CD4-positive, alpha-beta T cell treated with Interleukin-17A for 1 hour (primary cell): ENCODE measurements at regions not wholly inside any gene's neighbourhood (a gene's known extent, or its start where the extent isn't known, plus 50 kb on each side); places are given as distances from the start of the nearest gene placed in this dataset.

Experiments used
- DNase-seq: peaks from one replicate; pipeline ENCODE4 v3.0.0-alpha.2; 2020

DNA sequence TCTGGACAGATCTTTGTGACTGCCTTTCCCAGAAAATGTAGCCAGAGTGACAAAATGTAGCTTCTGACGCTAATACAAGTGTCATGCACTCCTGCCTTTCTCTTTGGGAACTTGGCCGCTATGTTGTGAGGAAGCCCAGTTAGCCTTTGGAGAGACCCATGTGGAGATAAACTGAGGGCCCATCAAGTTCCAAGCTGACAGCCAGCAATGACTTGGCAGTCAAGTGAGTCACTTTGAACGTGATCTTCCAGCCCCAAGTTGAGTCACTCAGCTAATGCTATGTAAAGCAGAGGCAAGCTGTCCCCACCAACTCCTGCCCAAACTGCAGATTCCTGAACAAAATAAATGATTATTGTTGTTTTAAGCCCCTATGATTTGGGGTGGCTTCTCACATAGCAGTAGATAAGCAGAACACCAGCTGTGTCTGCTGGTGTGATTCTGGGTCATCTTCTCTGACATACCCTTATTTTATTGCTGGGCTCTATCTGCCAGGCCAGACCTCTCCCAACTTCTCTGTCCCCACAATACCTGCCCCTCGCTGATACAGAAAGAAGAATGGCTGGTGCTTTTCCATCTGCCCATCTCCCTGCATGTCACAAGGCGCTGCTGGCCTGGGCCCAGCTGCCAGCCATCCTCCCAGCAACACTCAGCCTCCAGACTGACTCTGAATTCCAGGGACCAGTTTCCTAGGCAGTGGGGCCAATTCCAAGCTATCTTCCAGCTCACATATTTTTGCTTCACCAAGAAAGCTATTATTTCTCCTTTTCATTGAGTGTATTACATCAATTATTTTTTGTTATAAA, 274.8 kb downstream of the LRFN2 start:
- DNase-seq: no peak

DNA sequence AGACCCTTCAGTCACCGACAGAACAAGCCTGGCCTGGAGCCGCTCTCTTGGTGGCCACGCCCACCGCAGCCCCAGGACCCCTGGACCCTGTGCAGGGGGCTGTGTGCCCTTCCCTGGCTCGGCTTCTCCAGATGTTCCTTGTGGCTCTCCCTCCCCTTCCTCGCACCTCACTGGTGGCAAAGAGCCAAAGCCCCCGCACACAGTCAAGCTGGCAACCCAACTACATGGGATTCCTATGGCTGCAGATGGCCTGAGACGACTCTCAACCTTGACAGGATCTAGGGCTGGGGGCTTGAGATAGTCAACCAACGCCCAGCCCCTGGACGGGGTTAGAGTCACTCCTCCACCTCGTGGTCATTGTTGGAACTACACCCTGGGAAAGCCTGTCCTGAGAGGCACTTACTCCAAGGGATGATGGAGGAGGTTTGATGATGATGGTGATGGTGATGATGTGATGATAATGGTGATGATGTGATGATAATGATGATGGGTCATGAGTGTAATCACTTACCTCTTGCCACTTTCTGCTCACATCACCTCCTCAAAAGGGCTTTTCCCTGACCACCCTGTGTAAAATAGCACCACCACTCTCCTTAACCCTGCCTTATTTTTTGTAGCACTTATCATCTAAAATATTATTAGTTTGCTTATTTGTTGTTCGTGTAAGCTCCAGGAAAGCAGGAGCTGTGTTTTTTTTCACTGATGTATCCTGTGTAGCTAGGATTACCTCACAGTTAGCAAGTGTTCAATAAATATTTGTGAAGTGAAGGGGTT, 278.4 kb downstream of the LRFN2 start:
- DNase-seq: peak; percentile 45

- DNase-seq: no peak
Measured at GRCh38 chr6:40307712-40308111, 279.5 kb downstream of the LRFN2 start.

GRCh38 chr6:40302856-40303454, 284.2 kb downstream of the LRFN2 start:
- no peak for DNase-seq

- DNase-seq: no peak
Measured at GRCh38 chr6:40299681-40300080, 287.5 kb downstream of the LRFN2 start.

DNA sequence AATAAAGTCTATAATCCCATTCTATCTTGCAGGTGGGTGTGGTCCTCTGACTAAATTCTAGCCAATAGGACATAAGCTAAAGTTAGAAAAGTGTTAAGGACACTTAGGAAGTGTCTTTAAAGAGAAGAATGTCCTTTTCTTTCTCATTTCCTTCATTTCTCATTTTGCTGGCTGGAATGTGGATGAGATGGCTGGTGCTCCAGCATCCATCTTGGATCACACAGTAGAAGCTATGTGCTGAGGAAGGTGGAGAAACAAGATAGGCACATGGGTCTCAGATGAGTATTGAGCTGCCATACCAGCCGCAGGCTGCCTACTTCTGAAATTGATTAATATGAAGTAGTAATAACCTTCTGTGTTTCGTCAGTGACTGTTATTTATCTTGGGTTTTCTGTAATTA, 289.0 kb downstream of the LRFN2 start:
- DNase-seq: no peak

DNA sequence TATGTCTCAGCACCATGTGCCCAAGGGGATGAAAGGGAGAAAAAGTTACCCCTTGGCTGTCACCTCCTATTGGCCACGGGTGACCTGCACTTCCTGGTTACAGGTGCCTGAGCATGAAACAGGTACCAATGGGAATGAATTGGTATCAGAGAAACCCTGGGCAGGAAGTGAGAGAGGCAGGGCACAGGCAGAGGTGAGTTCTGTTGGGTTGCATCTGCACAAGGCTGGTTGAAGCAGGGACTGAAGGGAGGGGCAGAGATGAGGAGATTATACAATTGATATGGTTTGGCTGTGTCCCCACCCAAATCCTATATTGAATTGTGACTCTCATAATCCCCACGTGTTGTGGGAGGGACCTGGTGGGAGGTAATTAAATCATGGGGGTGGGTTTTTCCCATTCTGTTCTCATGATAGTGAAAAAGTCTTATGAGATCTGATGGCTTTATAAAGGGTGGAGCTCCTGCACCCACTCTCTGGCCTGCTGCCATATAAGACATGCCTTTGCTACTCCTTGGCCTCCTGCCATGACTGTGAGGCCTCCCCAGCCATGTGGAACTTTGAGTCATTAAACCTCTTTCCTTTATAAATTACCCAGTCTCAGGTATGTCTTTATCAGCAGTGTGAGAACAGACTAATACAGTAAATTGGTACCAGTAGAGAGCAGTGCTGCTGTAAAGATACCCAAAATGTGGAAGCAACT, 291.8 kb downstream of the LRFN2 start:
- no peak for DNase-seq

GRCh38 chr6:40293460-40294185, 293.5 kb downstream of the LRFN2 start:
- DNase-seq: no peak

DNA sequence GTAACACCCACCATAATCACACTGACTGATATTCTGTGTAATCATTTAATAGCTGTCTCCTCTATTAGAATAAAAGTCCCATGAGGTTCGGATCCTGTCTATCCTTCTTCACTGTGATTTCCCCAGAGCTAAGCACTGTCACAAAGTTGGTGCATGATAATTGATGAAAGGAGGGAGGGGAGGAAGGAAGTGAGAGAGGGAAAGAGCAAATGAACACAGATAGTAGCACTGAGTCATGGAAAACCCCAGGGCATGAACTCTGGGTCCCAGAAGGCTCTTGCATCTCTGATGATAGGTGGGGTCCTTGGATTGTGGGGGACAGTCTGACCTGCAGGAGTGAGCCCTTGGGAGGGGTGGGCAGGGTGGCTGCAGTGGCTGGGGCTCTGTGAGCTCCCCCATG, 294.1 kb downstream of the LRFN2 start:
- DNase-seq: no peak

DNA sequence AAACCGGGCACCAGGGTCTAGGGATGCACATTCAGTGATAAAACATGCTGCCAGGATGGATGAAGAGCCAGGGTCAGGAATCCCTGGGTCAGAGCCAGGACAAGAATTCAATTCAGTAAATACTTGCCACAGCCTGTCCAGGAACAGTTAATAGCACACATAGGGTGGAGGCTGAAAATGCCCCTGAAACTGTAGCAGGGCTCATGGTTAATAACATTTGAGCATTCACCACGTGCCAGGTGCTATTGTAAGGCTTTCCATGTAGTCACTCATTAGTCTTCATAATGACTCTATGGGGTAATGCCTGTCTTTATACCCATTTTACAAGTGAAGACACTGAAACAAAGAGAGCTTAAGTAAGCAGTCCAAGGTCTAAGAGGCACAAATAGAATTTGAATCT, 296.3 kb downstream of the LRFN2 start:
- no peak for DNase-seq

GRCh38 chr6:40288919-40289318, 298.2 kb downstream of the LRFN2 start:
- DNase-seq: no peak

DNA sequence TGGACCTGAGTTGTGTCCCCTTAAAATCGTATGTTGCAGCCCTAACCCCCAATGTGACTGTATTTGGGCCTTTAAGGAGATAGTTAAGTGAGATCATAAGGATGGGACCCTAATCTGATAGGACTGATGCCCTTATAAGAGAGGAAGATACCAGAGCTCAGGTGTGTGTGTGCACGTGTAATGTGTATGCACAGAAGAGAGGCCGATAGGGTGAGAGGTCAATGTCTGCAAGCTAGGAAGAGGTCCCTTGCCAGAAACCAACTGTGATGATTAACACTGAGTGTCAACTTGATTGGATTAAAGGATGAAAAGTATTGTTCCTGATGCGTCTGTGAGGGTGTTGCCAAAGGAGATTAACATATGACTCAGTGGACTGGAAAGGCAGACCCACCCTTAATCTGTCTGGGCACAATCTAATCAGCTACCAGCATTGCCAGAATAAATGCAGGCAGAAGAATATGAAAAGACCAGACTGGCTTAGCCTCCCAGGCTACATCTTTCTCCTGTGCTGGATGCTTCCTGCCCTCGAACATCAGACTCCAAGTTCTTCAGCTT, 299.8 kb downstream of the LRFN2 start:
- no peak for DNase-seq

DNA sequence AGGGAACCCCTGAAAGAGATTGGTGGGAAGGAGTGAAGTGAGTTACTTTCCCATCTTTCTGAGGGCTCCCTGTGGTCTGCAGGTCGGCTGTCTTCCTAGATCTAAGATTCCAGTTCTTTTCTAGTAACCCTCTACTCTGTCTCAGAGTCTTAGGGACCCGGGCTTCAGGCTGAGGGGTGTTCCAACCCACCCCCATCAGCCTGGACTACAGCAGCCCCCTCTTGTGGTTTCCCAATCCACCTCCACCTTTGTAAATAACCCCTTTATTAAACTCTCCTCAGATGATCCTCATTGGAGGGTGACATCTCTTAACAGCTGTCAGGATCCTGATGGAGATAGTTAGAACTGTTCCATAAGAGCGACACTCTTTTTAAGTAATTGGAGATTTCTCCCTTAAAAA, 300.4 kb downstream of the LRFN2 start:
- no peak for DNase-seq

DNA sequence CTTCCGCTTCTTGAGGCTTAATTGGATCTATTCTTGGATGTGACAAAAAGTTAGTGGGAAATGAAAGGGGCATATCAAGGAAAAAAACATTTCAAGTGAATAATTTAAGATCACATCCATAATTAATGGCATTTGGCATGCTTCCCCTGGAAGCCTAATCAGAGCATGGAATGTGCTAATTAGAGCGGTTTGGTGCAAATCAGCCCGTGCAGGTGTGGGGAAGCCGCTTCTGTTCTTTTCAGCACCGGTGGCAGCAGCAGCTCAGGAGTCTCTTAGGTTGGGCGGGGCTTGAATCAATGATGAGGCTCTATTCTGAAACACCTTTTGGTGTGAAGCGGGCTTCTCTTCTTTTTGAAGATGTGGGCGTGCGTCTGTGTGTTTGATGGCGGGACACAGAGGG, 301.2 kb downstream of the LRFN2 start:
- no peak for DNase-seq

DNA sequence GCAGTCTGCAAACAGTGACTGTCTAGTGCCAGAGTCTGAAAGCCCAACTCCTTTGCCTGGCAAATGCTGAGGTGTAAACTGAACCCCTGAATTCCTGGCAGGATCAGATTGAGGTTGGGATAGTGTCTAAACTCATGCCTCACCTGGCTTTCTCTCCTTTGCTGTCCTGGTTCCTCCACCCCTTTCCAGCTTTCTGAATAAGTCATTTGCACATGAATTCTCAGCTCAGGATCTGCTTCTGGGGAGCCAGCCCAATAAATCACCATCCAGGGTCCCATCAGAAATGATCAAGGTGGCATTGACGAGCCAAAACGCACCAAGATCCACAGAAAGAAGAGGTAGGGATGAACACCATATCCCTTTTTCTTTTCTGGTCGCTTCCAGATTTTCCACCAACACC, 301.6 kb downstream of the LRFN2 start:
- no peak for DNase-seq

DNA sequence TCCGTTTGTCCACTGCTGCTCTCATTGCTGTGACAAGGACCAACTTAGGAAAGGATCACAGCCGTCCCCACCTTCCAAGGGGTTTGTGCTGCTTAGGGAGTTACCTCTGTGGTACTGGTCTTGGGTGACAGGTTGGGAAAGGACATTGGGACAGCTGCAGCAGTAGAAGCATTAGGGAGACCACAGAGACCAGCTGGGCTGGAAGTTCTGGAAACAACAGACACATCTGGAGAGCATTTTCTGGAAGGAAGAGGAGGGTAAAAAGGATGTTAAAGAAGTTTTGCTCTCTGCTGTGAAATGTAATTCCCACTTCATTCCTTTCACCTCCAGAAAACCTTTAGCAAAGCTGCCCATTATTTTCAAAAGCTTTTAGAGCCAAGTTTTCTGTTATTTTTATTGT, 304.2 kb downstream of the LRFN2 start:
- no peak for DNase-seq

- DNase-seq: no peak
Measured at GRCh38 chr6:40281402-40281801, 305.8 kb downstream of the LRFN2 start.

GRCh38 chr6:40280231-40280630, 306.9 kb downstream of the LRFN2 start:
- DNase-seq: no peak

DNA sequence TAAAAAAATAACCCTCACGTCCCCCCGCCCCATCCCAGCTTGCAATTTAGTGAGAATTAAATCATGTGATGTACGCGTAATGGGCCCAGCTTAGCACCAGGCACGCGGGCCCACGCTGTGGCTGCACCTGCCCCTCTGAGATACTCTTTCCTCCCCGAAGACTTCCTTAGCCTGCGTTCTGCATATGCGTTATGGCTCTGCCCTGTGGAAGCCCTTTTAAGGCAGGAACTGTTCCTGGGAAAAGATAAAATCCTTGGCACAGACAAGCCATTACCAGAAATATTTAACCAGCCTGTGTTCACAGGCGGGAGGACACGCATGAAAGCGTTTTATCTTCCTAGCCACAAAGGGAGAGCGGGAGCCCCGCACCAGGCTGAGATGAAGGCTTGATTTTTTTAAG, 311.0 kb downstream of the LRFN2 start:
- DNase-seq: no peak

- DNase-seq: no peak
Measured at GRCh38 chr6:40274058-40274457, 313.1 kb downstream of the LRFN2 start.

- no peak for DNase-seq
Measured at GRCh38 chr6:40268614-40269013, 318.6 kb downstream of the LRFN2 start.

DNA sequence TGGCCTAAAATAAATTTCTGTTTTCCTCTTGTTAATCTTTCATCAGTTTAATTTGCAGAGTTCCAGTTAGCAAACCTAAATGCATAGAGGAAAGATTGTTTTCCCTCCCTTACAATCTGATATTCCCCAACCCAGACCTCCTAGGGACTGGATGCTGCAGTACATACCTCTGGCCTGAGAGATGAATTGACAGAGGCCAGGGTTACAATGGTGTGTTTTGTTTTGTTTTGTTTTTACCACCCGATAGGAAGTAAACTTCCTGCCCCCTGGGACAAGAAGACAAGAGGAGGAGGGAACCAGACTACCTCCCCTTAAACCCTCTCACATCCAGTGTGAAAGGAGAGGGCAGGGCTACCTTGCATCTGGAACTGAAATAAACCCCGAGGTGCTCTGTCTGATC, 319.0 kb downstream of the LRFN2 start:
- no peak for DNase-seq
